ENCODE measurements at regions not wholly inside any gene's neighbourhood (a gene's known extent, or its start where the extent isn't known, plus 50 kb on each side); places are given as distances from the start of the nearest gene placed in this dataset.

GRCh38 chr1:201775380-201775779 lies 53.6 kb upstream of the IPO9 start:
- no peak for DNase-seq

GRCh38 chr1:201778279-201779065 lies 50.5 kb upstream of the IPO9 start:
- DNase-seq: no peak

Measured in eye (tissue), 1 donor.